GM19025 (cell line): ENCODE measurements at regions not wholly inside any gene's neighbourhood (a gene's known extent, or its start where the extent isn't known, plus 50 kb on each side); places are given as distances from the start of the nearest gene placed in this dataset.
"Not testable (repeated sequence)": the region's sequence is repeated elsewhere in the genome, so short reads cannot be mapped to it uniquely, and the experiment has no call there.

Source experiments
- ATAC-seq: cut with Tn5 transposase; IDR thresholded peaks from one replicate; pipeline ENCODE4 v1.9.1; 2021; ENCODE audit warnings: mild to moderate bottlenecking, low read depth, moderate library complexity; ENCODE audit not compliant: unreplicated experiment

DNA sequence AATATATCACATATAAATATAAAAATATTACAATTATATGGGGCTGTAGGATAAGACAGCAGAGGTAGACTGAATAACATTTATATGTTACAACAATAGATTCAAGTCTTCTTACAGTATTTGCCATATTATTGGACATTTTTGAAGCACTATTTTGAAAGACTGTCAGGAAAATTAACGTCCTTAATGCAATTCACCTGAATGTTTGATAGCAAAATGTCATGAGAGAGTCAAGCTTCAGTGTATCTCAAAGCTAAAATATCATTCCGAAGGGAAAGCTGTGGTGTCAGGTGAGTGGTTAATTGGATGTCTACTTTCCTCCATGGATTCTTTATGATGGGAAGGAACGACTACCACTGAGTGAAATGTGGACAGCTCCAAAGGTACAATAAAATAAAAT is 1004.0 kb downstream of the HACE1 start:
- ATAC-seq: no peak

DNA sequence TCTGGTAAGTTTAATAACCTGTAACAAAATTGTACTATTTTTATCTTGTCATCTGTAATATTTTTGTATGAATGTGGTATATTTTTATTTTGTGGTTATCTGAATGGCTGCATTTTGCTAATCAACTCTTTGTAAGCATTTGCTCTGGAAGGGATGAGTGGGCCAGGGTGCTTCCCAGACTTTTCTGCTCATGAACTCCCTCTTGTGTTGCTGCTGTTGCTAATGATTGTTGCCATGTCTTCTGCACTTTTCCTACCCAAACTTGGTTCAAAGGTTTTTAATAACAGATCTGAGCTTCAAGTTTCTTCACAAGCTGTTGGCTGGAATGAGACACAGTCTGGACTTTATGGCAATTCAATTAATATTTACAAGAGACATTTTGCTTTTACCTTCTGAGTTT is 1005.7 kb downstream of the HACE1 start:
- no peak for ATAC-seq

DNA sequence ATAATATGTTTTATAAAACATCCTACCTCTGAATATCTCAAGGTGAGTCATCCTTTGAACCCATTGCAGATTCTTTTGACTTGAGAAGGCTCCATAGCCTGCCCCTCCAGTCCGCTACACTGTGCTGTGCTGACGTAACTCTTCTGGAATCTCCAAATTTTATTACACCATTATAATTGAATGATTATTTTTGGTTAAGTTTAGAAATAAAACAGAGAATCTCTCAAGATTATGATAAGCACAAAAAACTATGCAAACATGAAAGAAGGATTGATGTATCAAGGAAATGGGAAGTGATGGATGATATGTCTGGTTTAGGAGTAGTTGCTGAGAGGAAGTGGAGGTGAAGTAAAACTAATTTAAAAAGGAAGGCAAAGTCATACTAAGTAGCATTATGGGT is 1021.3 kb downstream of the HACE1 start:
- ATAC-seq: no peak

DNA sequence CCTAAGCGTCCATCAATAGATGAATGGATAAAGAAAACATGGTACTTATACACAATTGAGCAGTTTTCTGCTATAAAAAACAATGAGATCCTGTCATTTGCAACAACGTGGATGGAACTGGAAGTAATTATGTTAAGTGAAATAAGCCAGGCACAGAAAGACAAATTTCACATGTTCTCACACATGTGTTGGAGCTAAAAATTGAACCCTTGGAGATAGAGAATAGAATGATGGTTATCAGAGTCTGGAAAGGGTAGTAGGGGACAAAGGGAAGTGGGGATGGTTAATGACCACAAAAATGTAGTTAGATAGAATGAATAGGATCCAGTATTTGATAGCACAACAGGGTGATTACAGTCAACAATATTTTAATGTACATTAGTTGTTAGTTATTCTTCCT is 1033.5 kb downstream of the HACE1 start:
- ATAC-seq: no peak

DNA sequence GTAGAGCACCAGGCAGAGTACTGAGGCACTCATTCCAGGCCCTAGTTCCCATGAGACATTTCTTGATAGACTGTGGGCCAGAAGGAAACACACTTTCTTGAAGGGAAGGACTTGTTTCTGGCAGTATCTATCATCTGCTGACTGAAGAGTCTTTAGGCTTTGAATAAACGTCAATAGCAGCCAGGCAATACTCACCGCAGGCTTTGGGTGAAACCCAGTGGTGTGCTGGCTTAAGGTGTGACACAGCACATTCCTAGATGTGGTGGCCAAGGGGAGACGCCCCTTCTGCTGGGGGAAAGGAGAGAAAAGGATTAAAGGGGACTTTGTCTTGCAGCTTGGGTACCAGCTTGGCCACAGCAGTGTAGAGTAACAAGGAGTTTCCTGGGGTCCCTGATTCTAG is 1039.6 kb downstream of the HACE1 start:
- no peak for ATAC-seq

DNA sequence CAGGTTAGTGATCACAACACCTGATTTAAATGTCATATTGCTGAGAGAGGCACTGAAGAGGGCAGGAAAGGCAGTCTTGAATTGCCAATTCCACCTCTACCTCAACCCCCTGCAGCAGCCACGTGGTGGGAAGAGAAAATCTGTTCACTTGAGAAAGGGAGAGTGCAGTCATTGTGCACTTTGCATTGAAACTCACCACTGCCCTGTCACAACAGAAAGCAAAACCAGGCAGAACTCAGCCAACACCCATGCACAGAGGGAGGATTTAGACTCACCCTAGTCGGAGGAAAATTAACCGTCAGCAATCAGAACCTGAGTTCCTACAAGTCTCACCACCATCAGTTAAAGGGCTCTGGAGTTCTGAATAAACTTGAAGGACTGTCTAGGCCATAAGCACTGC is 1040.2 kb downstream of the HACE1 start:
- no peak for ATAC-seq

DNA sequence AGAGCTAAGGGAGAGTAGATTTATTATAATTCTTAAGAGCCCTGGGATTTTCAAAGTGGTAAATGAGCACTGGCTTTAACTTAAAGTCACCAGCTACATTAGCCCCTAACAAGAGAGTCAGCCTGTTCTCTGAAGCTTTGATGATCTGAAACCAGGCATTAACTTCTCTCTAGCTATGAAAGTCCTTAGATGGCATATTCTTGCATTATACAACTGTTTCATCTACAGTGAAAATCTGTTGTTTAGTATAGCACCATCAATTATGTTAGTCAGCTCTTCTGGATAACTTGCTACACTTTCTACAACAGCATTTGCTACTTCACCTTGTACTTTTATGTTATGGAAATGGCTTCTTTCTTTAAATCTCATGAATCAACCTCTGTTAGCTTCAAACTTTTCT is 1046.7 kb downstream of the HACE1 start:
- no peak for ATAC-seq

DNA sequence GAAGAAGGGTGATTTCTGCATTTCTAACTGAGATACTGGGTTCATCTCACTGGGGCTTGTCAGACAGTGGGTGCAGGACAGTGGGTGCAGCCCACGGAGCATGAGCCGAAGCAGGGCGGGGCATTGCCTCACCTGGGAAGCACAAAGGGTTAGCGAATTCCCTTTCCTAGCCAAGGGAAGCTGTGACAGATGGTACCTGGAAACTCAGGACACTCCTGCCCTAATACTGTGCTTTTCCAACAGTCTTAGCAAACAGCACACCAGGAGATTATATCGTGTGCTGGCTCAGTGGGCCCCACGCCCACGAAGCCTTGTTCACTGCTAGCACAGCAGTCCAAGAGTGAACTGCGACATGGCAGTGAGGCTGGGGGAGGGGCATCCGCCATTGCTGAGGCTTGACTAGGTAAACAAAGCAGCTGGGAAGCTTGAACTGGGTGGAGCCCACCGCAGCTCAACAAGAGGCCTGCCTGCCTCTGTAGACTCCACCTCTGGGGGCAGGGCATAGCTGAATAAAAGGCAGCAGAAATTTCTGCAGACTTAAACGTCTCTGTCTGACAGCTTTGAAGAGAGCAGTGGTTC is 1057.7 kb downstream of the HACE1 start:
- ATAC-seq: not testable (repeated sequence)

DNA sequence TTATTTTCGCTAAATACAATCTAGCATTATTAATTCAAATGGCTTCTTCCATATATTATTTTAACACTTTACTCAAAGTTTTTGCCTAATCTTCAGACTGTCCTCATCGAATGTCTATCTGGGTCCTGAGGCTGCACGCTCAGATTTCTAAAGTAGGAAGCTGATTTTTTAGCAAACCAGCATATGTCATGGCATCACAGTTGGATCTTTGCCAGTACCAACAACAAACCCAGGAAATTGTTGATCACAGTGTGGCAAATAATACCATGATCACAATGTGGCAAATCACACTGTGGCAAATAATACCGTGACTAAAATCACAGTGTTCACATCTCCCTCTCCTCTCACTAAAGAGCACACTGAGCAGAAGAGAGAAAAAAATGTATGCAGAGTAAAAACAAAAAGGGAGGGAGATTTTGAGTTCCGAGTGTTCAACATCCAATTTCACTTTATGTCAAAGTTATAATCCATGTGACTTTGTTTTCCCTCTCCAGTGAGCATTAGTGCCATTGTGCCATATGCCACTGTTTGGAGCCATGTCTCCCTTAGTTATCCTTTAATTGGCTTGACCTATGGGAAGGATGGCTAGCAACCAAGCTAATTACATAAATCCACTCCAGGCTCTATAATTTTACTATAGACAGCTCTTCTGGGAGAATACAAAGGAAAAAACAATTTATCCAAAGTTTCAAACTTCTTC is 1059.6 kb downstream of the HACE1 start:
- ATAC-seq: no peak

DNA sequence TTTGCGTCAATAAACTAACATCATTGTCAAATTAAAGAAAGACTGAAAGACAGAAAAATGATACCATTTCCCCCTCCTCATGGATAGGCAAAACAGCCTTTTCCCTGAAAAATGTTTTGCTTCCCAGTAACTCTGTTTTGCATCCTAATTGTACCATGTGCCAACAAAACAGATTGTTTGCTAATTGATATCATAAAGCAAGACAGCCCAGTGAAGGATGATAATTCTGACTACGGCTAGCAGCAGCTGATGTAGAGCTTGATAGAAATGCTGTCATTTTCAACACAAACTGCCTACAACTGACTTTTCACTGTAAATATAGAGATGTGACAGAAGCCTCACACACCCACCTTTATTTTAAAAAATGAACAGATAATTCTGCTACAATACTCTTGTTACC is 1061.6 kb downstream of the HACE1 start:
- no peak for ATAC-seq

DNA sequence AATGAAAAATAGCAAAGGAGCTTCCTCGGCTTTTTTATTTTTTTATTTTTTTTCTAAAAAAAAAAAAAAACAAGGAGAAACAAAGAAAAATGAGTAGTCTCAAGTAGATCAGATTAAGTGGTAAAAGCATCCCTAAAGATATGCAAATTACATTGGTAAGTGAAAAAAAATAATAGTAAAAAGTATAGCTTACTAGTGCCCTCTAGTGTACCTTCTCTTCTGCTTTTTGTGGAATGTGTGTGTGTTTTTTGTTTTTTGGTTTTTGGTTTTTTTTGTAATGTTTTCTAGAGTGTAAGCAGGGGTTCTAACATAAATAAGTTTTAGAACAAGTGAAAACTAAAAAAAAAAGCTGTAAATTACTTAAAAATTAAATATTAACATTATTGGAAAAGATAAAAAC is 1062.0 kb downstream of the HACE1 start:
- no peak for ATAC-seq

DNA sequence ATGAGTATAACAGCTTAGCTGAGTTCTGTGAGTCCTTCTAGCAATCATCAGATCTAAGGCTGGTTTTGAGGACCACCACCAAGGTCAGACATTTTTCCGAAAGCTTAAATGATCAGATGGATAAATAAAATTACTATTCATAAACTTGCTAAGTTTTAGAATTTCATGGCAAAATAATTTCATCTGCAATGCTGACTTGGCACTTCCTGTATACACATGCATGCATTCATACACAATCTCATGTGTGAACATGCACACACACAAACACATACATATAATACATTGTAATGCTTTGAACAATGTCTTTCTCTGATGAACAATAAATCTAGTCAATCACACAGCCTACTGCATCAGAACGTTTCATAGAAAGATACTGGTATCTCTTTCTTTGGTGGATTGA is 1068.3 kb downstream of the HACE1 start:
- ATAC-seq: no peak

DNA sequence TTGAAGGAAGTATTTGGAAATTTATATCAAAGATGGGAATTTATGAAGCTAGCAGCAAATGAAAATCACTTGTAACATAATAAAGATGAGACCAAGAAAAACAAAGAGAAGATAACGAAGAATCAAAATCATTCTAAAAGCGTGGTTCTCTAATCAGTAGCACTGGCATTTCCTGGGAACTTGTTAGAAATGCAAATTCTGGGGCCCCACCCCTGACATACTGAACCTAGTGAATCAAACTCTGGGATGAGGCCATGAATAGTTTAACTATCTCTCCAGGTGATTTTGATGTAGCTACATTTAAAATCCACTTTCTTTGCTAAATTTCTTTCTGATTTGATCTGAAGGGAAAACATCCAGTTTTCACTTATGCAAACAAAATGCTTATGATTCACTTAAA is 1075.6 kb downstream of the HACE1 start:
- no peak for ATAC-seq

DNA sequence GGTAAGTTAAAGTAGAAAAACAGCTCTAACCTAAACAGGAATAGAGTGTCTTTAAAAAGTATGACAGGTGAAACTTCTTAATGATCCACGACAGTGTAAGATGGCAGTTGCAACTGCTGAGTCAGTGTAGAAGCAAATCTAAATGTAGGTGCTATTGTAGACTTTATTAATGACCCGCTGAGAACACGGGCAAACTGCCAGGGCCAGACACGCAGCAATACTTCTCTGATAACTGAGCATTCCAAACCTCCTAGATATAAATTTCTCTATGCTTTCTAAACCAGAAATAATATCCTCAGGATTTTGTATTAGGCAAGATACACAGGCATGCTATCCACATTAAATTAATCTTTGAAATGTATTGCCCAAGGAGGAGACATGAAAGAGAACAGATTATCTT is 1076.4 kb downstream of the HACE1 start:
- ATAC-seq: no peak

DNA sequence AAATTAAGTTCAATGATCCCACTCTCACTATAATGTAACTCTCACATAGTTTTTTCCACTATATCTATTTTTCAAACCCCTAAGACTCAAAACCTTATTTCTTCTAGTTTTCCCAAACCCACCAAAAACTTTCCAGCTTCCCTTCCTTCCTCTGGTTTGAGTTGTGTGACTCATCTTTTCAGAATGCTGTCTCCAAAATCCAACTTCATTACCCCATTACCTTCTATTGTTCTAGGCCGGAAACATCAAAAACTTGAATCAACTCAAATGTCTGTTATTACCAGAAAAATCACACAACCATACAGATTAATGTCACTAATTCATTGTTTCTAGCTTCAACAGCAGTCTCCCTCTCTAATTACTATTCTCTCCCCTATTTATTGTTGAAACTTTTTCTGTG is 1090.3 kb downstream of the HACE1 start:
- ATAC-seq: no peak

DNA sequence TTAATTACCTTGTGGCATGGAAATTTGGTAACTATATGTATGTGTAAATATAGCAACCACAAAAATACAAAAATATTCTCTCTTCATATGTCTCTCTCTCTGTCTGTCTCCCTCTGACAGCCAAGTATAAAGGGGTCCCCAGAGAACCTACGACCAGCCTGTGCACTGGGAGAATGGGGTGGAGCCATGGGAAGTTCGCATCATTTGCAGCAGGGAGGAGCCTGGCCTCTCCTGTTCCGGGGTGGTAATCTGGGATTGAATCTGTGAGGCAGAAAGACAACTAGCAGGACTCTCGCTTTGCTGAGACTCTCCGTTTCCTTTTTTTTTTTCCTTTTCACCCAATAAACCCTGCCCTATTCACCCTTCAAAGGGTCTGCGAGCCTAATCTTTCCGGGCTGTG is 1109.1 kb downstream of the HACE1 start:
- no peak for ATAC-seq

DNA sequence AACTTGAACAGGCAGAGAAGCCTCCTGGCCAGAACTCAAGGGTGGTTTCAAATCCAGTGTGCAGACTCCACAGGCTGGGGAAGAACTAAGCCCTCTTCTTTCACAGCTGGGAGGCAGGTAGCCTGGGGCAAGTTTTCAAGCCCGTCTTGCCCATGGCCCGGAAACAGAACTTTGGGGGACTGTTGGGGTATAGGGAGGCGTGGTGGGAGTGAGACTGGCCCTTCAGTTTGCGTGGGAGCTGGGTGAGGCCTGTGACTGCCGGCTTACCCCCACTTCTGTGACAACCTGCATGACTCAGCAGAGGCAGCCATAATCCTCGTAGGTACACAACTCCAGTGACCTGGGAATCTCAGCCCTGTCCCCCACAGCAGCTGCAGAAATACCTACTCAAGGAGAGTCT is 1125.7 kb downstream of the HACE1 start:
- ATAC-seq: no peak

DNA sequence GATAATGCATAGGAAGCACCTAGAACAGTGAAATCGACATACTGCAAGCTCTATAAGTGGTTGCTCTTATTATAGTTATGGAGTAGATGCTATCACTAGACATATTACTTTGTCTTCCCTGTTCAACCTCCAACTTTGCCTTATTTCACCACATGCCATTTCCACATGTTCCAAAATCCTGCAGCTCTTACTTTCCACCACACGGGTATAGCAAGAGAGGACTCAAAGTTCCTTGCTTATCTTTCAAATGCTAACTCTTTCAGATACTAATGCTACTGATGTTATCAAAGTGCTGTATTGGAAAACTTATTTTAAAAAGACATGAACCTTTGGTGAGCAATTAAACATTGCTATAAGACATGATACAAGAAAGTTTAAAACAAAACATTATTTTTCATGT is 1130.1 kb downstream of the HACE1 start:
- no peak for ATAC-seq

DNA sequence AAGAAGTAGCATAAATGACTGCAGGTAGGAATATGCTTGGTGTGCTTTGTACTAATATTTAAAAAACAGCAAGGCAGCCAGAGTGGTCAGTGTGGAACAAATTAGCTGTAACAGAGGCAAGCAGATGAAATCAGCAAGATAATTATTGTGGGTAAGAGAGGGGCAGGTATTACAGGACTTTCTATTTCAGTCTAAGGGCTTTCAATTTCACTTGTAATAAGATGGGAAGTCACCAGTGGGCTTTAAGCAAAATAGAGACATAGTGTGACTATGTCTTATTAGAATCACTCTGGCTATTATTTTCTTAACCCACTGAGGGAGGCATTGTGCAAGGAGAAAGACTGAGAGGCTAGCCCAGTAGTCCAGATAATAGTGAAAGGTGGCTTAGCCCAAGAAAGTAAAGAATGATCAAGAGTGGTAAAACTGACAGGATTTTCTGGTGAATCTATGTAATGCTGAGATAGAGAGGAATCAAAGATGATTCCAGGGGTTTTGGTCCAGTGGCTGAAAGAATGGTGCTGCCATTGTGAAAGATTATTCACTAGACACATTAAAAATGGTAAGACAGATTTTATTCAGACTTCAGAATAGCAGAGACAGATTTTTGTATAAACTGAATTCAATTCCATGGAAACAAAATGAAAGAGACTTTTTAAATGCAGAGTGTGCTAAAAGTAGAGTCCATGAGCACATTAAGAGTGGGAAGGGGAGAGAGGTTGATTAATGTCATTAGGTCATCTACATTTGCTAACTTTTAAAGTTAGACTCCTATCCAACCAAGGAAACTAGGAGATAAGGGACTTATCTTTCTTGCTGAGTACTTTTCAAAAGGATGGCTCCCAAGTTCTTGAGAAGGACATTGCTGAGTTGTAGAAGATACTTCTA is 1136.0 kb downstream of the HACE1 start:
- no peak for ATAC-seq

DNA sequence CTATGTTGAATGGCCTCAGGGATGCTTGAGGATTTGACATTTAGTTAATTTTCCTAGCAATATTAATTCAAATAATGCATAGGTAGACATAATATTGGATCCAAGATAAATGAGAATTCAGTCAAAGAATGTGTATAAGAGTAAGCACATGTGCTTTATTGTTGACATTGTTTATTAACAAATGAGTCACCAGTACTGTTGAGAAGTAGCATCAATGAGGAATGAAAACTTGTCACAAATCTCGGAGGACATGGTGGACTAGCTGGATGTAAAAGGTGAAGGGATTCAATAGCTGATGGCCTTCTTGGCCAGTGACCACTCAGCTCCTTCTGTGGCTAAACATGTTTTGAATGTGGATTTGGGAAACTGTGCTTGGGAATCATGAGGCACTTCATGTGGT is 1137.0 kb downstream of the HACE1 start:
- ATAC-seq: no peak

DNA sequence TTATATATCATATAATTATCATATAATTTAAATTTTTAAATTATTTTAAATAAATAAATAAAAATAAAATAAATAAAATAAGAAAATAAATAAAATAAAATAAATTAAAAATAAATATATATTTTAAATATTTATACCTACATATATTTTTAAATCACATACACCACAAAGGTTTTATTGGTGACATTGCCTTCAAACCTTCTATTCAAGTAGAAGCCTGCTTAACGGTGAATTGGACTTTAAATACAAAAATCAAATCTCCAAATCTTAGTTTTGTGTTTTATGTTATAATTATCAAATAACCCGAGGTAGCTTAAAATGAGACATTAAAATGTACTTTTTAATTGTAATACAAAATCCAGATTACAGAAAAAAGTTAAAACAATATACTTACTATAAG is 1137.8 kb downstream of the HACE1 start:
- ATAC-seq: no peak

DNA sequence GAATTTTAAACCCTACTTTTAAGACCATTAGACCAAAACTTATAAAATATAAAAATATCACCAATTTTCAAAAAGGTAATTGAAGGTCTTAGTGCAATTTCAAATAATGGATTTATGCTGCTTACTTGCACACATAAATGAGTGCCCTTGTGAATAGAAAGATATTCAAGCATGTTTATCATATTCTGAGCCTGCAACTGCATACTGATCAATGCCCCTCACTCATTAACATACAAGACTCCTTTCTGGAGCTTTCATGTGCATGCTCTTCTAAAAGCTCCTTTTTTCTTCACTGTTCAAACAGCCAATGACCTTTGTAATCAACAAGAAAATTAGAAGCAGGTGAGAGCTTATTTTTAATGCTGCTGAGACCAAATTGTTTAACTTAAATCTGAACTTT is 1139.3 kb downstream of the HACE1 start:
- ATAC-seq: no peak
